ENCODE measurements at regions not wholly inside any gene's neighbourhood (a gene's known extent, or its start where the extent isn't known, plus 50 kb on each side); places are given as distances from the start of the nearest gene placed in this dataset.
"Not testable (repeated sequence)": the region's sequence is repeated elsewhere in the genome, so short reads cannot be mapped to it uniquely, and the experiment has no call there.

- intact Hi-C loops (cut with micrococcal nuclease; ENCODE audit: unreplicated experiment), result no loop called here
- CTCF ChIA-PET, result interaction anchor here (1.1 kb wide), 1 partner anchor 12 kb away, joined by 3 read pairs; no protein-coding TSS in a partner anchor
- no peak for TF ChIP-seq CTCF (IDR thresholded peaks at IDR 0.05; ENCODE audit: unreplicated experiment)
- Mint-ChIP-seq H3K9me3 (ENCODE audit: low read depth, unreplicated experiment) (no peaks in the 10 kb centered on the region), H3K4me3 (ENCODE audit: low read depth, unreplicated experiment) (no peak overlapping the region), H3K36me3 (ENCODE audit: insufficient read depth, unreplicated experiment) (no peaks in the 10 kb centered on the region), H3K27me3 (ENCODE audit: unreplicated experiment) (no peaks in the 10 kb centered on the region), H3K4me1 (ENCODE audit: low read depth, unreplicated experiment) (peaks cover 8% of the 10 kb centered on the region), H3K27ac (ENCODE audit: unreplicated experiment) (no peak overlapping the region)
- DNase-seq, result peak; percentile 37
- no TSS peak for BruUV-seq (replicated peaks)
Observed at GRCh38 chr4:138627096-138627495, 384.9 kb upstream of the SLC7A11 start.

GRCh38 chr4:138622362-138622761, 380.2 kb upstream of the SLC7A11 start:
- H3K27me3 Mint-ChIP-seq (ENCODE audit: unreplicated experiment); H3K36me3 Mint-ChIP-seq (ENCODE audit: insufficient read depth, unreplicated experiment); intact Hi-C loops (cut with micrococcal nuclease; ENCODE audit: unreplicated experiment); H3K27ac Mint-ChIP-seq (ENCODE audit: unreplicated experiment); CTCF ChIA-PET; H3K4me3 Mint-ChIP-seq (ENCODE audit: low read depth, unreplicated experiment); H3K9me3 Mint-ChIP-seq (ENCODE audit: low read depth, unreplicated experiment); H3K4me1 Mint-ChIP-seq (ENCODE audit: low read depth, unreplicated experiment); BruUV-seq (replicated peaks); DNase-seq: not testable (repeated sequence)

GRCh38 chr4:138616775-138617174, 374.6 kb upstream of the SLC7A11 start:
- TF ChIP-seq CTCF (IDR thresholded peaks at IDR 0.05; ENCODE audit: unreplicated experiment), result no peak
- intact Hi-C loops (cut with micrococcal nuclease; ENCODE audit: unreplicated experiment), result no loop called here
- Mint-ChIP-seq H3K9me3 (ENCODE audit: low read depth, unreplicated experiment) (peaks cover 2% of the 10 kb centered on the region), H3K27ac (ENCODE audit: unreplicated experiment) (no peak overlapping the region), H3K36me3 (ENCODE audit: insufficient read depth, unreplicated experiment) (no peaks in the 10 kb centered on the region), H3K4me3 (ENCODE audit: low read depth, unreplicated experiment) (no peak overlapping the region), H3K27me3 (ENCODE audit: unreplicated experiment) (no peaks in the 10 kb centered on the region), H3K4me1 (ENCODE audit: low read depth, unreplicated experiment) (no peaks in the 10 kb centered on the region)
- CTCF ChIA-PET, result no interaction called here
- no peak for DNase-seq
- no TSS peak for BruUV-seq (replicated peaks)

GRCh38 chr4:138614398-138615142, 372.4 kb upstream of the SLC7A11 start:
- Mint-ChIP-seq H3K36me3 (ENCODE audit: insufficient read depth, unreplicated experiment) (no peaks in the 10 kb centered on the region), H3K27ac (ENCODE audit: unreplicated experiment) (no peak overlapping the region), H3K27me3 (ENCODE audit: unreplicated experiment) (no peaks in the 10 kb centered on the region), H3K4me3 (ENCODE audit: low read depth, unreplicated experiment) (no peak overlapping the region), H3K4me1 (ENCODE audit: low read depth, unreplicated experiment) (no peaks in the 10 kb centered on the region), H3K9me3 (ENCODE audit: low read depth, unreplicated experiment) (peaks cover 2% of the 10 kb centered on the region)
- no TSS peak for BruUV-seq (replicated peaks)
- no peak for TF ChIP-seq CTCF (IDR thresholded peaks at IDR 0.05; ENCODE audit: unreplicated experiment)
- CTCF ChIA-PET, result interaction anchor here (0.6 kb wide), 1 partner anchor 331 kb away, joined by 3 read pairs; no protein-coding TSS in a partner anchor
- intact Hi-C loops (cut with micrococcal nuclease; ENCODE audit: unreplicated experiment), result no loop called here
- no peak for DNase-seq

GRCh38 chr4:138612428-138612827, 370.3 kb upstream of the SLC7A11 start:
- H3K4me3 Mint-ChIP-seq (ENCODE audit: low read depth, unreplicated experiment), result no peak overlapping the region
- H3K9me3 Mint-ChIP-seq (ENCODE audit: low read depth, unreplicated experiment), result no peaks in the 10 kb centered on the region
- H3K27me3 Mint-ChIP-seq (ENCODE audit: unreplicated experiment), result no peaks in the 10 kb centered on the region
- intact Hi-C loops (cut with micrococcal nuclease; ENCODE audit: unreplicated experiment), result no loop called here
- H3K4me1 Mint-ChIP-seq (ENCODE audit: low read depth, unreplicated experiment), result no peaks in the 10 kb centered on the region
- no peak for TF ChIP-seq CTCF (IDR thresholded peaks at IDR 0.05; ENCODE audit: unreplicated experiment)
- BruUV-seq (replicated peaks), result no TSS peak
- no peak overlapping the region for H3K27ac Mint-ChIP-seq (ENCODE audit: unreplicated experiment)
- H3K36me3 Mint-ChIP-seq (ENCODE audit: insufficient read depth, unreplicated experiment), result no peaks in the 10 kb centered on the region
- CTCF ChIA-PET, result no interaction called here
- DNase-seq, result no peak

Data from Calu3 (cell line).